ENCODE measurements at regions not wholly inside any gene's neighbourhood (a gene's known extent, or its start where the extent isn't known, plus 50 kb on each side); places are given as distances from the start of the nearest gene placed in this dataset.

DNA sequence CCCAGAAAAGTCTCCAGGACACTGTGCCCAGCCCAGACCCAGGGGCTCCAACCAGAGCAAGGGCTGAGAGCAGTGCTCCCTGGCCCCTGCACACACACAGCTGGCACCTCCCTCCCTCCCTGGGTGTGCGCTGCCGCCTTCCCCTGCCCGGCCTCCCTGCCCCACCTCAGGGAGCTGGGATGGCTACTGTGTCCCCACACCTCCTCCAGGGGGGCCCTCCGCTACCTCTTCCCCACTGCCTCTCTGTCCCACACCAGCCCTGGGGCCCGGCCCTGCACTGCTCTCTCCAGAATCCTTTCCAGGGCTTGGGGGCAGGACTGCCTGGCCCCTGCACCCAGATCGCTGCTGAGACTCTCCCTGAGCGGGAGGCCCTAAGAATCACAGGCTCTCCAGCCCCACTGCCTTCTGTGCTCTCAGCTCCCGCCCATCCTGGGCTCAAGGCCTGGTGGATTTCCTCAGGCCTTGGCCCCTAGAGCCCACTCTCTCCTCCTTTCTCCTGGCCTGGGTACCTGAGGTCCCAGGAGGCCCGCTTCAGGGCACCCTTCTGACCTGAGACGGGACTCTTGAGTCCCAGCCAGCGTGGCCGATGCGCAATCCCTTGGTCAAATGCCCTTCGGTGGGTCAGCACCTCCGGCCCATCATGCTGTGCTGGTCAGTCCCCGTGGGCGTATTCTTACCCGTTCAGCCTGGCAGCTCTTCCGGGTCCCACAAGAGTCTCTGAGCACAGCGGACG, 276.8 kb upstream of the HDAC4 start:
- DNase-seq (ENCODE audit: low read depth in 3 of 3, low spot score in 2 of 3), result no peak

DNA sequence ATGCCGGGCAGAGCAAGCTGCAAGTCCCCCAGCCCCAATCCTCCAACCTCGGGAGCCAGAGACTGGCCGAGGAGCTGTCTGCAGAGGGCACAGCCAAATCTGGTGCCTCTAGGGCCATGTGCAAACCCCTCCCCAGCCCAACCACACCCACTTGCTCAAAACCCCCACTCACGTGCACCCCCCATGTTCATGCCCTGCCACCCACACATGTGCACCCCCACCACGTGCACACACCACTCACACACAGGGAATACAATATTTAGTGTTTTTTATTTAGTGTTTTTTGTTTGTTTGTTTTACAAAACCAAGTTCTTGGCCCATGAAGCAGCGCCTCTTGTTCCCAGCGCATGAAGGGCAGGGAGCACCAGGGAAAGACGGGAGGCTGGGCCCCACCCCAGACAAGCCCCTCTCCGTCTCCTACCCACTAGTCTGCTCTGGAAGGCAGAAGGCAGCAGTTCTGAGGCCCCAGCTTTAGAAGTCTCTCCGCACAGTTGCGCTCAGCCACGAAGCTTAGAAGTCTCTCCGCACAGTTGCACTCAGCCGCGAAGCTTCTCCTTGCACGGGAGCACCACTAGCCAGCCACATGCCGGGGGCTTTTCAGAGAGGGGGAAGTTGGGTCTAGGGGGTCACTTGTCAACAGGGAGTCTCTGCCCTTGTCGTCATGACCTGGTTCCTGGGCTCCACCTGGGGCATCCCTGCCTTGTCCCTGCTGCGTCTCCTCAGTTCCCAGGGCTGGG, 276.1 kb upstream of the HDAC4 start:
- DNase-seq (ENCODE audit: low read depth in 3 of 3, low spot score in 2 of 3), result no peak

DNA sequence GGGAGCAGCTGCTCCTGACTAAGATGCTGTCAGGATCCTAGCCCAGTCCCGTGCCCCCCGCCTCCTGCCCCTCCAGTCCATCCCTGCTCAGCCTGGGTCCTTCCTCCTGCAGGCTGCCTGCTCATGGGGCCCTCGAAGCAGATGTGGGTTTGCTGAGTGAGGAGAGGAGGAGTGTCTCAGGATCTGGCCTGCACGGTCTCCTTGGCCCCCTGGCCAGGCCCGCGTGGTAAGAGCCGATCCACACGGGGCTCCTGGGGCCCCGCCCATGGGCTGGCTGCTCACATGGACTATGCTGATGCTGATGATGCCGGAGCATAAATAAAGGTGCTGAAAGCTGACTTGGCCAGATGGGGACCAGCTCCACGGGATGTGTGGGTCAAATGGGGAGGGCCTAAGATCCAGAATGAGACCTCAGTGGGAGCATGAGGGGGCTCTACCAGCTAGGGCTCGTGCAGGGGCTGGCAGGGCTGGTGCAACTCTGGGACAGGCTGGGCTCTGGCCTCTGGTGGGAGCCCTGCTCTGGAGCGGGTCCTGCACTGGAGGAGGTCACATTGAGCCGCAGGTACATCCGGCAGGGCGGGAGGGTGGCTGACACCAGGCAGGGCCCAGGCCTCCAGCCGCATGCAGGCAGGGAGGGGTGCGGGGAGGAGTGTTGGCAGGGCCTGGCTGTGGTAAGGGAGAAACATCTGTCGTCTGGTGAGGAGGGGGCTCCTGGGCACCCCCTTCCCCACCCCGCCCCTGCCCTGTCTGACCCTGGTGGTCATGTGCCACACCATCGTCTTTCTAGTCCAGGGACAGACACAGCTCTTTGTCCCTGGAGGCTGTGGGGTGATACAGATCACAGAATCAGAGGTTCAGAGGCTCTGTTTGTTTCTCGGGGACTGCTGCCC, 275.3 kb upstream of the HDAC4 start:
- no peak for DNase-seq (ENCODE audit: low read depth in 3 of 3, low spot score in 2 of 3)

DNA sequence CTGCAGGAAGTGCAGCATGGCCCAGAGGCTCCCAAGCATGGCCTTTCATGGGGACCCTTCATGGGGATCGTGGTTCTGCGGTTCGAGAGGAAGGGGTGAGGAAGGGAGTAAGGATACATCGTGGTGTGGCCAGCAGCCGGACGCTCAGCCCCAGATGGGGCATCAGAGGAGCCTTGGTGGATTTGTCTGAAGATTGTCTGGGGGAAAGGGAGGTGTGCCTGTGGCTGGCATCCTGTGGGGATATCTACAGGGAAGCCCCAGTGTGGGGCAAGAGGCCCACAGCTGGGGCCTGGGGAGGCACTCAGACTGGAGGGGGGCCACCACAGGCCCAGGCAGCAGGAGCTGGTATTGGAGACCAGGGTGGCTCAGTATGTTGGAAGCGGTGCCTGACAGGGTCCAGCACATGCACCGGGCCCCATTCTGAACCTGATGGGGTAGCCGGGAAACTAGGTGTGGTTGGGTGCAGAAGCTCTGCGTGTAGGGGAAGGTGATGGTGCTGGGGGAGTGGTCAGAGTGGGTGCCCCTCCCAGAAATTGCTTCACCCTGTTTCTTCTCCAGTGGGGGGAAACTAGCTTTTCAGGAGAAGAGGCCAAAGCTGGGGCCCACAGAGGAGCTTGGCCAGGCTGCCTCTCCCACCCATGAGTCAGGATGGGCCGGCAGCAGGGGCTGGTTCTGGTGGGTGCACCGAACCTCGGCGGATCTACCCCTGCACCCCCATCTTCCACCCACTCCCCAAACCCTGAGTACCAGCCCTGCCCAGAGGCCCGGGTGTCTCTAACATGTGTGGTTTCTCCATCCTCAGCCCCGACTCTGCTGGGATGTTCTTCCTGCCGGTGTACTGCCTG, 274.4 kb upstream of the HDAC4 start:
- no peak for DNase-seq (ENCODE audit: low read depth in 3 of 3, low spot score in 2 of 3)

DNA sequence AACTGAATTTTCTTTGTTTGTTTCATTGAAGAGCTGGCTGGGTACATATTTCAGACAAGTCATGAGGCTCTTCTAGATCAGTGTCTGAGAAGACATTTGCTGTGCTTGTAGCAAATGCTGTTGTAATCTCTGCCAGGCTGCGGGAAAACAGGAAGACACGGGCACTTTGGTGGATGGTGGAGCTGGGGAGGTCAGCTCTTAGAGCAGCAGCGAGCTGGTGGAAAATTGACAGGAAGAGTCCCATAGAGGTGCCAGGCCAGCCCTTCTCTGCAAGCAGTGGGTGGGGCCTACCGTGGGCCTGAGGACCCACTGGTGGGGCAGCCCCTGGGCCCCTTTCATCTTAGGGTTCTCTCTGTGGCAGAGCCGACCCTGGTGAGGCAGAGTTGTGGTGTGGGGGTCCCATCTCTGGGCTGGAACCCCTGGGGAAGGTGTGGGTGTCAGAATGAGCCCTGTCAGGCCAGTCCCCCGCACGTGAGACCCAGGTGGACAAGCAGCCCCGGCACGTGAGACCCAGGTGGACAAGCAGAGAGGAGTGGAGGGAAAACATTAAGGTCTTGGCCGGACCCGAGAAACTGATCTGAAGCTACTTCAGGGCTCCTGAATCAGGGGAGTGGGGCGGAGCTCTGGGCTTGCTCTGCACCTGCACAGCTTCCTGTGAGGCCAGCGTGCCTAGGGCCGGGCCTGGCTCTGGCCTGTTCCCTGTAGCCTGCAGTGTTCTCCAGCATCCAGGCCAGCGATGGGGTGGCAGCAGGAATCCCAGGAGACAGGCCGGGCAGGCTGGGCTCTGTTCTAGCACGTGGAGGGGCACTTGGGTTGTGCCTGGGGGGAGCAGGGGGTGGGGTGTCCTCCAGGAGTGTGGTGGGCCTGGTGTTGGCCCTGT, 273.5 kb upstream of the HDAC4 start:
- DNase-seq (ENCODE audit: low read depth in 3 of 3, low spot score in 2 of 3), result no peak

DNA sequence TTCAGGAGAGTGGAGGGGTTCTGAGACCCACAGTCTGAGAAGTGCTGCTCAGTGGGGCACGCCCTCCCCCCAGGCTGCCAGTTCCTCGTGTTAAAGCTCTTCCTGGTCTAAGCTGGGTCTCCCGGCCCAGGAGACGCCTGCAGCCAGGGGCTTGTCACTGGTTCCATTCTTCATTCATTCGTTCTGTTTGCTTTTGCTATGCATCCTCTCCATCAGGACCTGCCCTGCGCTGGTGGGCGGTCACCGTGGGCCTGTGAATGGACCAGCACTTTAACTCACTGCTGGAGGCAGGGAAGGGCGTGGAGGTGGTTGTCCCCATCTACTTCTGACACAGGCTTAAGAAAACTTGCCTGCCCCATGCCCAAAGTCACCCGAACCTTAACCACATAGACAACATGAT, 272.8 kb upstream of the HDAC4 start:
- no peak for DNase-seq (ENCODE audit: low read depth in 3 of 3, low spot score in 2 of 3)

DNA sequence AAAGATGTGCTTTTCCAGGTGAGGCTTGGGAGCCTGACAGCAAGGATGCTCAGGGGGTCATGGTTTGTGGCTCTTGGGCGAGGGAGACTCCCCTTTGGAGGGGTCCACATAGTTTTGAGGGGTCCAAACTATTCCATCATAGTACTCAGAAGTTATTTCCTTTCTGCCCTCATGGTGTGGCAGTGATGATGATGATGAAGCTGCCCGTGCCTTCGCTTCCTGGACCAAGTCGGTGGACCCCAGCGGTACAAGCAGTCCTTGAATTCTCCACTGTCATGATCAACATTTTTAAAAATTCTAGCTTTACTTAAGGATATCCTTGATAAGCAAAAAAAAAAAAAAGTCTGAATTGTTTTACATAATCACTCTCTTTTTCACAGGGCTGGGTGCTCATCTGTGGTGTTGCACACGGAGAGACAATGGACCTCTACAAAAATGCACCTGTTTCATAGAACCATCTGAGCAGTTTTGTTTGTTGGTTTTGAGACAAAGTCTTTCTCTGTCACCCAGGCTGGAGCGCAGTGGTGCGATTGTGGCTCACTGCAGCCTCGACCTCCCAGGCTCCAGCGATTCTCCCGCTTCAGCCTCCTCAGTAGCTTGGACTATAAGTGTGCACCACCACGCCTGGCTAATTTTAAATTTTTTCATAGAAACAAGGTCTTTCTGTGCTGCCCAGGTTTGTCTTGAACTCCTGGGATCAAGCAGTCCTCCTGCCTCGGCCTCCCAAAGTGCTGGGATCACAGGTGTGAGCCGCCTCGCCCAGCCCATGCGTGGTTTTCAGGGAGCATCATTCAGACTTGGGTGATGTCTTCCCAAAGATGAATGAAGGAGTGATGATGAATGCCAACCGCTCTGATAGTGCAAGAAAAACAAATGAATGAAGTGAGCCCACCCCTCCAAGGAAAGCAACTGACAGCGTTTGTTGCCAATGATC, 271.4 kb upstream of the HDAC4 start:
- no peak for DNase-seq (ENCODE audit: low read depth in 3 of 3, low spot score in 2 of 3)

DNA sequence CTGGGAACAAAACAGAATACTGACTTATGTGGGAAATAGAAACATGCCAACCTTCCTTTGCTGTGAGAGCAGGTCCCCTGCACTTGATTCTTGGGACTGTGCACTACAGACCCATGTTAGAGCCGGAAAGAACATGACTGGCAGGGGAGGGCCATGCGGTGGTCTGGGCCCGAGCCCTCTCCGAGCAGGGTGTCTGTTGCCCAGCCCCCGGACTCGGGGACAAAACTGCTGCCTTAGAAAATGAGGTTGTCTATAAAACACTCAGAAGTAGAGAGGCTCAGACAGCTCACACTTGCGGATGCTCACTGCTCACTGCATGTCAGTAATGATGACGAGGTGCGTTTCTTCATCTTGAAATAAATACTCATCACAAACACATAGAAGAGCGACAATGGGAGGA, 270.7 kb upstream of the HDAC4 start:
- no peak for DNase-seq (ENCODE audit: low read depth in 3 of 3, low spot score in 2 of 3)

DNA sequence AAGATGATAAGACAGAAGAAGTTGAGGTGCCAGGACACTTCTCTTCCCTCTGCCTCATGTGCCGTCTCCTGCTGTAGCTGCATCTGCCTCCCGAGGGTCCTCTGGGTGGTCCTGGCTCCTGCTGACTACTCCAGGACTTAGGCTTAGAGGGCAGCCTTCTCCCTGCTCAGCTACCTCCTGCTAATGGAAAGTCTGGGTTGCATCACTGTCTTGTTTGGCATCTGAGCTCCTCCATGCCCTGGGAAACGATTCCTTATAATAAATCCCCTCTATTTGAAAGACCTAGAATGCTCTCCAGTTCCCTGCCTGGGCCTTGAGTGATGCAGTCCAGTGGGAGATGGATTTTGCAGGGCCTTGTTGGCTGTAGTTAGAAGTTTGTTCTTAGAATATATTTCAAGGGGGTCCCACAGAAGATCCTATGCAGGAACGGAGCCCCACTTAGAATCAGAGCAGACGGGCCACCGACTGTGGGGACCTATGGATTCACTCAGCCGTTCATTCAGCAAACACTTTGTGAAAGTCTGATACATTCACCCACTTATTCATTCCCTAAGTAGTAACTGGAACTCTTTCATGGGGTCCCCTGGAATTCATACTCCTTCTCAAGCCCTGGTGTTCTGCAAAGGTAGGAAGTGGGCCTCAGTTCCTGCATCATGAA, 269.8 kb upstream of the HDAC4 start:
- no peak for DNase-seq (ENCODE audit: low read depth in 3 of 3, low spot score in 2 of 3)

DNA sequence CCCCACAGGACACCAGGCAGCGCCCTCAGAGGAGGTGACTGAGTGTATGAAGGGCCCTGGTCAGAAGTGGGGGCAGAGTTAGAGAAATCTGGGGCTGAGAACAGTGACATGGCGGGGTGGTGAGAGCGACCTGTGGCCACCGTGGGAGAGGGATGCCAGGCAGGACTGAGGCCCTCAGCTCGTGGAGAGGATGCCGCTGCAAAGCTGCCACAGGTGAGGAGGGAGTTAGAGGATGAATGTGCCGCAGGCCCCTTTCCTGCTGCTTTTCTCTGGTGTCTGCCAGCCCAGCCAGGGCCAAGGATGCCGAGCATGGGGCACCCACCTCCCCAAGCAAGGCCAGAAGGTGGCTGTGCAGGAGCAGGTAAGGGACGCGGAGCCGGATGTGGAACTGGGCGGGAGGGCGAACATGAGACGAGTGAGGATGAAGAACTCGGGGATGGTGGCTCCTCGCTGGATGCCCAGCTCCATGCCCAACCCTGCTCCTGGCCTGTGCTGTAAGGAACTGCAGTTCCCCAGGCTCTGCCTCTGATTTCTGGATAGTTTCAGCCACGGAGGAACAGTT, 269.2 kb upstream of the HDAC4 start:
- no peak for DNase-seq (ENCODE audit: low read depth in 3 of 3, low spot score in 2 of 3)

DNA sequence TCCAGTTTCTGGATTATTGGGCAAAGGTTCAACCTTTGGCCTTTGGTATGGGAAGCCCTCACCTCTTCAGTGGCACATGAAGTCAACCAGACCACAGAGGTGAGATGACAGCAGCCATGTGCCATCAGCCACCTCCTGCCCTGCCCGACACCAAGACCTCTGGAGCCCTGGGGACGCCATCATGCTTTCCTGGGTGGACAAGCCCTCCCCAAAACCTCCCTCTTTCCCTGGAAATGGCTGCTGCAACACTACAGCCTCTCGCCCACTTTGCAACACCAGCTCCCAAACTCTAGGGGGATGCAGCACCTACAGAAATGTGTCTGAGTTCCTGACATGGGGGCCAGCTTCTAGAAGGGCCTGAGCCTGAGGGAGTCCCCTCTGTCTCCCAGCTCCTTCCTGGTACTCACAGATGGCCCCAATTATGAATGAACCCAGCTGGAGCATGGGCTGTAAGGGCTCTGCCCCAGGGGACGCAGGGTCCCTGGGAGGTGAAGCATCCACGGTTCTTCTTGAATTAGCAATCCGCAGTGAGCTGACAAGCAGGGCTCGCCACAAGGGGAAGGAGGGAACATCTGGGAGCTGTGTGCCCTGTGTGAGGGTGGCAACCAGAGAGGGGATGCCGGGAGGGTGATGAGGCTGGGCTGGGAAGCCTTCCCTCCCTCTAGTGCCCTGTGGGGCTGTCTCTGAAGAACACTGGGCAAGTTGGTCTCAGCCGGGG, 268.5 kb upstream of the HDAC4 start:
- no peak for DNase-seq (ENCODE audit: low read depth in 3 of 3, low spot score in 2 of 3)

DNA sequence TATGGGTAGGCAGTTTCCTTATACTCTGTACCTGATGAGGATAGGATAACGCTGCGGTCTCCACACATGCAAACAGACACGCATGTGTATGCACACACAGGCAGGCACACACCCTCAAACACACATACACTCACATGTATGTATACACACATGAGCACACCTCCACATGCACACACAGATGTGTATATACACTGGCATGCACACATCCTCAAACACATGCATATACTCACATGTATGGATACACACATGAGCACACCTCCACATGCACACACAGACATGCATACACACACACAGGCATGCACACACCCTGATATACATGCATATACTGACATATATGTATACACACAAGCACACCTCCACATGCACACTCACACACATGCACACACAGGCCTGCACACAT, 267.8 kb upstream of the HDAC4 start:
- no peak for DNase-seq (ENCODE audit: low read depth in 3 of 3, low spot score in 2 of 3)

DNA sequence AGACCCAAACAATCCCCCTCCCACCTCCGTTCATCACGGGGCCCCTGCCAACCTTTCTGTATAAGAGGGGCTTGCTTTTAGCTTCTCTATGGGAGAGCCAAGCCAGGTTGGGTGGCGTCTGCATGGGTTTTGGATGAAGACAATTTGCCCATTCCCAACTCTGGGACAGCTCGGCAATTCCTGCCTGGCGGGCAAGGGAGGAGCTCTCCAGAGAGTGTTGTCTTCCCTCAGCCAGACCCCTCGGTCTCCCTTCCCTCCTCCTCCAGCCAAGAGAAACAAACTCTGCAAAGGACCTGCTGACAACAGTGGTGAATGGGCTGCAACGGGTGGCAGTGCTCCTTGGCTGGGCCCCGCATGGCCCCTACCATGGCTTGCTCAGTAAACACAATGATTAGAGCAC, 267.2 kb upstream of the HDAC4 start:
- DNase-seq (ENCODE audit: low read depth in 3 of 3, low spot score in 2 of 3), result no peak

DNA sequence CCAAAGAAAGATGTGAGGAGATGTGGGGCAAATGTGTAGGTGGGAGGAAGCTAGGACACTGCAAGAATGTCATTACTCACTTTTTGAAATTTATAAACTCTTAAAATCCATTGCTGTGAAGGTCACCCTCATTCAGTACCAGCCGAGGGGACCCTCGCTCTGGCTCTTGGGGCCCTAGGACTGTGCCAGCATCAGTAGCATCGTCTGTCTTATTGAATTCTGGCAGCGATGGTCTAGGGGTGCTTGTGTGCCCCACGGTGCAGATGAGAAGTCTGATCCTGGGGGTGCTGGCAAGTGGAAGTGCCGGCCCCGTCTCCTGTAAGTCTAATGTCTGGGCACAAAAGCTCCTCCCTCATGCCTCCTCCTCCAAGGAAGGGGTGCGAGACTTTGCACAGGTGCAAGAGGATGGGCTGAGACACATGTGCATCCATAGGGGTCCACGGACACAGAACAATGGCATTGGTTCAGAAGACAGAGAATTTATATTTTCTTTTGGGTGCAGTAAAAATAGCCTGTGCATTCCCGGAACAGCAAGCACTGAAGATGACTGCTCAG, 266.7 kb upstream of the HDAC4 start:
- DNase-seq (ENCODE audit: low read depth in 3 of 3, low spot score in 2 of 3), result no peak

DNA sequence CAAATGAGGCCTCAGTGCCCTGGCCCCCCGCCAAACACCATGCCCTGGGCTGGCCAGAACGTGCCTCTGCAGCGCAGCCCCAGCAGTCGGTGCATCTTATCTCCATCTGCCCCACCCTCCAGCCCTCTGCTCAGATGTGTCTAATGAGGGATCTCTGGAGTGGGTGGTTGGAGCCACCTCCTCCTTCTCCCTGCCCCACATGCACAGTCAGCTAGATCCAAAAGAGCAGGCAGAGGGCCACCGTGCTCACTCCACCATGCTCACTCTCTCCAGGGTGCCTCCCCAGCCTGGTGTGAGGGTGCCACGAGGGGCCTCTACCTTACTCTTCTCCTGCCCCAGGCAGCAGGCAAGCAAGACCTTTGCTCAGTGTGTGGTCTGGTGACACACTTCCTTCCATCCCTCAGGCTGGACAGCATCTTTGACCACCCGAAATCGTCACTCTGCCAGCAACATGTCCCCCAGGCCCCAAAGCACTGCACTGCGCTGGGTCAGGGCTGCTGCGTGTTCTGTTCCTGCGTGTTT, 266.1 kb upstream of the HDAC4 start:
- no peak for DNase-seq (ENCODE audit: low read depth in 3 of 3, low spot score in 2 of 3)

DNA sequence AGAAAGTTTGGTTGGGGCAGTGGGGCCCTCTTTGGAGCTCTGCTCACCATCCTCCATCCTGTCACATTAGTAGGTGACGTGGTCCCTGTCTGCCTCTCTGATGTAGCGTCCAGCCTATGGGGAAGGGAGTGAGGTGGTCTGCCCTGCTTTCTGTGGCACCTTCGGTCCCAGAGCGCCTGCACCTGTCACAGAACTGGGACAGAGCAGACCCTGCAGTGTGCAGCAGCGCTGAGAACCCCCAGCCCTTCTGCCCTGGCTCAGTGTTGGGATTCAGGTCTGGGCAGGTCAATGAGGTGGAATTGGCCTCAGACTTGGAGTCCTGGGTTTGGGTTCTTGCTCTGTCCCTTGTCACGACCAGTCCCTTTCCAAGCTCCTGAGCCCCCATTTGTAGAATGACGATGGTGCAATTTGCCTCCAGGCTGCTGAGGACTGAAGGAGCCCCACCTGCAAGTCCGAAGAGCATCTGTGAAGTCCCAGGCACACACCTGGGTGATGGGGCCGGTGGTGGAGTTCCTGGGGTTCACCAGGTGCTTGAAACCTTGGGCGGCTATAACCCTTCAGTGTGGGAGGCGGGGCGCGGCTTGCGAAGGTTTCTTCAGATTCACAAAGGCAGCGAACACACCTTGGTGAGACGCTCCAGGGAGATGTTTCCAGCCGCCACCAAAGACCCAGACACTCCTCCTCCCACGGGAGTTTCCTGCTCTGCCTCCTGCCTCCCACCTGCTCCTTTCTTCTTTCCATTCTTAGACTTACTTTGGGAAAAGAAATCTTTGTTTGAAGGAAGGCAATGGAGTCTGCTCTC, 265.4 kb upstream of the HDAC4 start:
- no peak for DNase-seq (ENCODE audit: low read depth in 3 of 3, low spot score in 2 of 3)

All from right renal cortex interstitium (tissue), 3 donors.